Motor neuron (in vitro differentiated cells): ENCODE measurements at regions not wholly inside any gene's neighbourhood (a gene's known extent, or its start where the extent isn't known, plus 50 kb on each side); places are given as distances from the start of the nearest gene placed in this dataset.

Experiments
- ATAC-seq, 8 experiments: fragments of 200-7000 bp; cut with Tn5 transposase; replicated peaks in 6 of 8; 2 replicates each; pipeline ENCODE4 v1.8.0; 2021; ENCODE audit warnings: mild to moderate bottlenecking in 8 of 8, moderate library complexity in 8 of 8
- H3K27ac ChIP-seq, 2 donors: fragments of 250-450 bp; sonication (Bioruptor Pico); 2 replicates each; pipeline ENCODE4 v1.9.0; 2021; ENCODE audit warnings: antibody characterized with exemption in 2 of 2, mild to moderate bottlenecking in 2 of 2, moderate library complexity in 1 of 2
- H3K4me1 ChIP-seq, 2 donors: fragments of 250-450 bp; sonication (Bioruptor Pico); replicated peaks in 1 of 2; 2 replicates each; pipeline ENCODE4 v1.6.1; 2021; ENCODE audit warnings: antibody characterized with exemption in 2 of 2, mild to moderate bottlenecking in 2 of 2, moderate library complexity in 1 of 2
- H3K4me3 ChIP-seq, 5 donors: fragments of 250-450 bp; sonication (Bioruptor Pico); 2 replicates each; pipeline ENCODE4 v1.9.0; 2021; ENCODE audit warnings: antibody characterized with exemption in 5 of 5, mild to moderate bottlenecking in 5 of 5, moderate library complexity in 4 of 5
- WGBS, 10 experiments: fragments of 450-650 bp; shearing (Covaris generic); methylation state at CpG; one replicate each; pipeline ENCODE4 v1.0.0; 2022; 5-methylcytosine and 5-hydroxymethylcytosine counted together
- in situ Hi-C, 9 experiments: fragments of 400-800 bp; cut with MboI; loops; one replicate each; pipeline ENCODE4 v1.15.0; 2021; ENCODE audit warnings: low sequenced_read_pairs in 9 of 9, low pct_unique_long_range_greater_than_20kb in 2 of 9; ENCODE audit not compliant: unreplicated experiment in 9 of 9

DNA sequence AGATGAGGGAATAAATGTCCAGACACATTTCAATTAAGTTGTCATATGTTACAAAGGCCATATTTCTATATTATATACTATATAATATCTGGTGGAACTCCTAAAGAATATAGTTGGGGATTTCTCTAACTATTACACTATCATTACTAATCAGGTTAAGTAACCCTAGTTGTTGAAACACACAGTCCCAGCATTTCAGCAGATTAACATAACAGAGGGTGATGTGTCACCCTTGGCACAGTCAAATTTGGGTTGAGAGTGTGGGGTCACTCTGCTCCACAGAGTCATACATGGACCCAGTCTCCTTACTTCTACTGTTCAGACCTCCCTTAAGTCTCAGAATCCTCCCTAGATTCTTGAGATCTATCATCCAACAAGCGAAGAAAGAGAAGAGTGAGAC, 496.4 kb upstream of the MDFIC2 start:
- no peak overlapping the region for H3K27ac ChIP-seq
- WGBS, 10 experiments: 80 to 100% (median 82%) methylated on average over 1 of the region's 1 CpG; no CpG with 5 or more reads in 5 of the 10 experiments
- ATAC-seq: no peak
- peaks cover 2 to 16% of the 10 kb centered on the region in 2 donors for H3K4me1 ChIP-seq
- in situ Hi-C loops: no loop called here
- no peak overlapping the region for H3K4me3 ChIP-seq

DNA sequence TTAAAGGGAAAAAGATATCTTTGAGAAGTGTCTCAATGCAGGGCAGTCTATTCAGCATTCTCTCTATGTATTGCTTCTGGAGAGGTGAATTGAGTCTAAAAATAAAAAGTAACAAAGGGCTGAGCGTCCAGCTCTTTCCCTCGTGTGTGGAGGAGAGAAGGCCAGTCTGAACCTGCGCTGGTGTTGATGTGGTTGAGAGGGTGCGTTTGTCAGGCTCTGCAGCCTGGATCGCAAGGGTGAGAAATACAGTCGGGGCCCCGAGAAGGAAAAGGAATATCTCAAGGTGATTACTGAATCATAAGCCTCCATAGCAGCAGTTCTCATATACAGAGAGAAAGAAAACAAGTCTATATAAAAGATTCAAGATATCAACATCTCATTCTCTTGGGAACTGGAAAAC, 494.1 kb upstream of the MDFIC2 start:
- in situ Hi-C loops: no loop called here
- ATAC-seq: no peak
- Histone ChIP-seq H3K4me1 (peaks cover 0 to 8% of the 10 kb centered on the region in 2 donors), H3K4me3 (no peak overlapping the region), H3K27ac (no peak overlapping the region)
- 70 to 98% (median 86%) methylated on average over 2 to 7 of the region's 7 CpGs; no CpG with 5 or more reads in 4 of the 10 experiments for WGBS, 10 experiments

DNA sequence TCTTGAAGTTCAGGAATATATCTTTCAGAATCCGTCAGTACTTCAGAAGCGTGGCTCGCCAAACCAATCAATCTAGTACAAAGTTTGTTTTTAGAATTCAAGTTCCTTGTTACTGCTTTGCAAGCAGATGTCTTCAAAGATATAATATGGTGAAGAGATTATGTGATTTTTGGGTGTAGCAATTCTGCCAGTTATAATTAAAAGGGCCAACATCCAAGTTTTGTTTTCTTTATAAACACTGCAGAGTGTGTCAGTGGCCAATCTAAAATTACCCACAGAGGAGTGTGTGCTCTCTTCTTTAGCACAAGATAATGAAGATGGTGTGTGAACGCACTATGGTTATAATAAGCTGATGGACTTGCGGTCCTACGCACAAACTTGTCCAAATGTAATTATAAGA, 493.6 kb upstream of the MDFIC2 start:
- Histone ChIP-seq H3K27ac (no peak overlapping the region), H3K4me1 (peaks cover 0 to 3% of the 10 kb centered on the region in 2 donors), H3K4me3 (no peak overlapping the region)
- WGBS, 10 experiments: 59 to 100% (median 97%) methylated on average over 1 to 6 of the region's 6 CpGs
- no peak for ATAC-seq
- in situ Hi-C loops: no loop called here

DNA sequence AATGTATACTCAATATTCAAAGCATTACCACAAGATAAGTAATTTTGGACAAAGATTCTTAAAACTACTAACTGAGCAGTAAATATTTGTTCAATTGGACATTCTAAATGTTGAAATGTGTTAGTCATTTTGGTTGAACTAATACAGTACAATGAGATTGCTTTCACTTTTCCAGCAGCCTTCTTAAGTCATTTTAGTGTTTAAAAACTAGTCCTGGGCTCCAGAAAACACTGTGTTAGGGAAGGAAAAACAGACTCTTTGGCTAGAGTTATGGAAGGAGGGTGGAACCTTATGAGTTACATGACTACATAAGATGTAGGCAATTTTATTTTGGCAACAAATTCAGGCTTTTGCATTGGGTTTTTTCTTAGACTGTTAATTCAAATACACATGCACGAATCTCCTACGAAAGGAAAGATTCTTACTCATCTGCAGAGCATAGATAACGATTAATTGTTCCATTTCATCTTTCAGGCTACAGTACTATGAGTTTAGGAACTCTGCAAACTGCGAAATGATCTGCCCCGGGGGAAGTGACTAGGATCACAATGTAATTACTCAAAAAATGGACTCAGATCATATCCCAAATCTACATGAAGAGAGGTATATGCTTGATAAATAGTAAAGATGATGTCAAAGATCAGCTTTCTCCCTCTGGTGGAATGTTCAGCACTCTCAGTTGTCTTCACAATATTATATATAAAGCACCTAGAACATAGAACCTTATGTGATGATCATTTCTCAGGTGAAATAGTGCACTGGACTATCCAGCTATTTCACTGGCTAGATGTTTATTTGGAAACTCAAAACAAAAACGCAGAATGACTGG, 492.8 kb upstream of the MDFIC2 start:
- peak in 2 of 8 experiments; percentile 68 to 84 for ATAC-seq
- 10 to 100% (median 96%) methylated on average over 2 to 6 of the region's 6 CpGs for WGBS, 10 experiments
- Histone ChIP-seq H3K27ac (no peak overlapping the region), H3K4me3 (no peak overlapping the region), H3K4me1 (peaks cover 0 to 3% of the 10 kb centered on the region in 2 donors)
- in situ Hi-C loops: no loop called here

DNA sequence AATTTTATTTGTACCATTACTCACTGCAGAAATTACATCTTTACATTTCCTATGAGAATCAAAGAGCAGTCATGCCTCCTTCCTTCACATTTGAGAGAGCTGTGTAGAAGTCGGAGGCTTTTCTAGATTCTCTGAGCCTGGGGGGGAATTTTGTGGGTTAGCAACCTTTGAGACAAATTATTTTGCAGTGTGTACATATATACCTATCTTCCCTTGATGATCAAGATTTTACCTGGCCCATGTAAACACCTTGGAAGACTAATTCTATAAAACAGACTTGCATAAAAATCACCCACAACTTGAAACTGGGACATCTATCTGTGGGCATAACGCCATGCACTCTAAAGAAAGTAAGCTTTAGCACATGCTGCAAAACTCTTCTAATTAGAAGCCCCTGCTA, 491.5 kb upstream of the MDFIC2 start:
- in situ Hi-C loops: no loop called here
- H3K4me1 ChIP-seq: peaks cover 3 to 5% of the 10 kb centered on the region in 2 donors
- WGBS, 10 experiments: 83 to 100% (median 100%) methylated on average over 1 to 2 of the region's 2 CpGs; no CpG with 5 or more reads in 3 of the 10 experiments
- no peak for ATAC-seq
- H3K4me3 ChIP-seq: no peak overlapping the region
- no peak overlapping the region for H3K27ac ChIP-seq

DNA sequence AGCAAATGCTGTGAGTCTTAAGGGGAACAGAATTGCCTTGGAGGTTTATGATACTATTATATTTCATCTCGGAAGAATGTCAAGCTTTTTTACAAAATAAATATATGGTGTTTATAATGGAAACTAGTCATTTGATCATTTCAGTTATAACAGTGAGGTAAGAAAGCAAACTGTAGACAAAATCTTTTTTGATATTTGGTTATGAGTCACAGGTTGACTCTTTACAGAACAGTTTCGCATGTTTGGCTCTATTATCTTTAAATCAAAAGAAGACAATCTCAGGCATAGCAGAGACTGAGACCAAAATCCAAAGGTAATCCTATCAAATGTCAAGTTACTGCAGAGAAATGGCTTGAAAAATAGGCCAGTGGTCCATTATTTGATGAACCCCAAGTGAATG, 490.9 kb upstream of the MDFIC2 start:
- Histone ChIP-seq H3K27ac (no peak overlapping the region), H3K4me1 (peaks cover 3 to 10% of the 10 kb centered on the region in 2 donors), H3K4me3 (no peak overlapping the region)
- no peak for ATAC-seq
- in situ Hi-C loops: no loop called here
- WGBS, 10 experiments: 0 to 85% (median 50%) methylated on average over 1 to 2 of the region's 2 CpGs; no CpG with 5 or more reads in 1 of the 10 experiments

DNA sequence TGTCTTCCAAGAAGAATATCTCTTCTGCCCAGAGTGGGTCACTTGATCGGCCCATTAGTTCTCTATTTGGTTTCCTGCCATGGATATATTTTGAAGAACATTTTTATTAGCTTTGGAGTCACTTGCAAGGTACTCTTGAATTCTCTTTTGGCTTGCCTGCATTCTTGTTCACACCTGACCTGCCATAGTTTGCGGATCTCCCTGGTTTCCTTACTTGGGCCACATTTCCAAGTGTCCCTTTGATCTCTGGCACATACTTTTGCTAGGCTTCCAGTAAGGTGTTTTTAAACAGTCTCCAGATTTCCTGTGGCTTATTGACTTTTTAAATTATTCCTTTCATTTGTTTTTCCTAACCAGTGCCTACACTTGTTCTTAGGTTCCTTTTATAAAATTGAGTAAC, 488.5 kb upstream of the MDFIC2 start:
- Histone ChIP-seq H3K4me1 (peaks cover 0 to 10% of the 10 kb centered on the region in 2 donors), H3K4me3 (no peak overlapping the region), H3K27ac (no peak overlapping the region)
- in situ Hi-C loops: no loop called here
- ATAC-seq: no peak
- 0 to 100% (median 91%) methylated on average over 1 to 2 of the region's 2 CpGs for WGBS, 10 experiments

DNA sequence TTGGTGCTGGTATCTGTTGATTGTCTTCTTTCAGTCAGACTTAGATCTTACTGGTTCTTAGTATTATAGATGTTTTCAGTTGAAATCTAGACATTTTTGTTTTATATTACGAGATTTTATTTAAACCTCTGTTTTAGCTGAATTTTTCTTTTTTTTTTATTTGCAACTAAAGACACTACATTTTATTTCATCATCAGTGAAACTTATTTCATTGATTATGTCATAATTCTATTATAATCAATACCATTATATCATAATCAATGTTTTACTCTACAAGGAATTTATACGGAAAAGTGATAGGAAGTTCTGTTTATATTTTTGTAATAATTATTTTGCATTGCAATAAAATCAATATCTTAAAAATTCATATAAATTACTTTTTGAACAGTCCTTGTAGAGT, 477.4 kb upstream of the MDFIC2 start:
- in situ Hi-C loops: no loop called here
- WGBS, 10 experiments: 86 to 98% (median 96%) methylated on average over 1 to 2 of the region's 2 CpGs; no CpG with 5 or more reads in 1 of the 10 experiments
- H3K4me3 ChIP-seq: no peak overlapping the region
- no peaks in the 10 kb centered on the region for H3K4me1 ChIP-seq
- ATAC-seq: no peak
- no peak overlapping the region for H3K27ac ChIP-seq

DNA sequence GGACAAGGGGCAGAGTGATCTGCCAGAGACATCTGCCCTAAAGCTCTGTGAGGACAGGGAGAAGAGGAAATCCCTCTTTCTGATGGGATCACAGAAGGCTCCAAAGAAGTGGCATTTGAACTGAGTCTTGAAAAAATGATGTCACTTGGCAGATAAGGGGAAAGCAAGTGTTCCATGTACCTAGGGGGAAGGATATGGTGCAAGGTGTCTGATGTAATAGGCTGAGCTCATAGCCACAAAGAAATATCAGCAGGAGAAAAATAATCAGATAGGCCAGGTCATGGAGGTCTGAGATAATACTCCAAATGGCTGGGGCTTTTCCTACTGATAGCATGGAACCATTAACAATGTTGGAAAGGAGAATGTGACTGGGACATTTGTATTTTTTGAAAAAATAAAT, 468.4 kb upstream of the MDFIC2 start:
- in situ Hi-C loops: no loop called here
- ATAC-seq: peak in 2 of 8 experiments; percentile 21 to 25
- no peak overlapping the region for H3K4me3 ChIP-seq

DNA sequence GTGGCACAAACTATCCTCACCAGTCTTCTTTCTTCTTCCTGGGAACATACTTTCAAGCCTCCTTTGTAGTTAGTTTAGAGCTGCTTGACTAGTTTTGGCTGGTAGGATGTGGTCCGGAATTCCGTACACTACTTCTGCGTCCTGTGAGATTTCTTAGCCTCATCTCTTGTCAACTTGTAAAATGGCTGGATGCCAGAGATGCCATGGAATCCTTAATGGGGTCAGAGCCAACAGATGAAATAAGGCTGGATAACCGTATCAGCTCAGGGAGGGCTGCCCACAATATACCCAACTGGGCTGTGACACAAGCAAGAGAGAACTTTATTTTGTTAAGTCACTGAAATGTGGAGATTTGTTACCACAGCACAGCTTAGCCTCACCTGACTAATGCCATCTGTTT, 466.9 kb upstream of the MDFIC2 start:
- 60 to 100% (median 84%) methylated on average over 1 to 4 of the region's 4 CpGs; no CpG with 5 or more reads in 4 of the 10 experiments for WGBS, 10 experiments
- H3K4me1 ChIP-seq: no peaks in the 10 kb centered on the region
- H3K4me3 ChIP-seq: no peak overlapping the region
- no peak for ATAC-seq
- in situ Hi-C loops: no loop called here
- no peak overlapping the region for H3K27ac ChIP-seq

More for the DNA sequence above, 468.4 kb upstream of the MDFIC2 start:
- Histone ChIP-seq H3K27ac (no peak overlapping the region), H3K4me1 (no peaks in the 10 kb centered on the region)

DNA sequence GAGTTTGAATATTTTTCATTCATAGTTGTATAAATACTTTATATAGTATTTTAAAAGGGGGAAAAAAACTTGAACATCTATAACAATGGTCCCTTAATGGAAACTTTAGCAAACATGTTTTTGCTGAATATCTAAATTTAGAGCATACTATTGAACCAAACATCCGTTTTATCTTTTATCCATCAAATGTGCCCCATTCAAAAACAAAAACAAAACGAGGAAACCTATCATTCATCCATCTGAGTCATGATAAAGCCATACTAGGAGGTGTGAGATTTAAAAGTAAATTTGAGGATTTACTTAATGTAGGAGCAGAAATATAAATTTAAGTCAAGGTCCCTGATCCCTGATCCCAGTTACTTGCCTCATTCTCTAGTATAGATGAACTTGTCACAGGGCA, 463.6 kb upstream of the MDFIC2 start:
- no peaks in the 10 kb centered on the region for H3K4me1 ChIP-seq
- no peak overlapping the region for H3K4me3 ChIP-seq
- in situ Hi-C loops: no loop called here
- 0 to 85% (median 57%) methylated on average over 2 of the region's 2 CpGs; no CpG with 5 or more reads in 1 of the 10 experiments for WGBS, 10 experiments
- H3K27ac ChIP-seq: no peak overlapping the region
- no peak for ATAC-seq

DNA sequence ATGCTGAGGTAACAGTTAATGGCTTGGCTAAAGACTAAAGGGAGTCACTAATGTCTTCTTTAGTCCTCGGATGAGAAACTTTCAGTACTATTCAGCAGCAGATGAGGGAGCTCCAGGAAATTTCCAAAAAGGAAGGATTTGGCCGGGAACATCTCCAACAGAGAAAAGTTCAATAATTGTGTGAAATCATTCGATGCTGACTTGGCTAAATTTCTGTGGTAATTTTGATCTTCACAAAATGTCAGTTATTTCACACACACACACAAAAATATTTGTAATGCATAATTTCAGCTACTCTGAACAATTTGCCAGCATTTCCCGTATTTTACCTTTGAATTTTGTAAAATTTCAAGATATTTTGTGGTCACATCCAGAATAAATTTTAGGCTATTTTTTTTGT, 462.8 kb upstream of the MDFIC2 start:
- in situ Hi-C loops: no loop called here
- Histone ChIP-seq H3K4me3 (no peak overlapping the region), H3K4me1 (no peaks in the 10 kb centered on the region), H3K27ac (no peak overlapping the region)
- ATAC-seq: no peak
- 18 to 100% (median 88%) methylated on average over 1 to 4 of the region's 4 CpGs for WGBS, 10 experiments

DNA sequence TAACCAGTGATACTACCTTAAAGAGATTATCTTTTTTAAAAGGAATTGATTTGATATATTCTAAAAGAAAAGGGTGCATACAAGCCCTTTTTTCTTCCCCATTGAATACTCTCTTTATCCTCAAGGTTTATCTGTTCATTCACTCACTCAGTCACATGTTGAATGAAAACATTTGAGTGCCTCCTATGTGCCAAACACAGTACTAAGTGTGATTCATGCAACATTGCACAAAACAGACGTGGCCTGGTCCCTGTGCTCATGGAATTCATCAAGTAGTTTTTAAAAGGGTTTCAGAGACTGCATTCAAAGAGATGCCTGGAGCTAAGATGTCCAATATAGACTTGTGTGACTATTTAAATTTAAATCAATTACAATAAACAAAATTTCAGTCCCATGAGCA, 462.2 kb upstream of the MDFIC2 start:
- ATAC-seq: no peak
- in situ Hi-C loops: no loop called here
- Histone ChIP-seq H3K27ac (no peak overlapping the region), H3K4me1 (no peaks in the 10 kb centered on the region), H3K4me3 (no peak overlapping the region)
- whole genome bisulfite sequencing, 10 experiments: 67 to 100% (median 80%) methylated on average over 1 of the region's 1 CpG; no CpG with 5 or more reads in 7 of the 10 experiments
